CD4-positive, CD25-positive, alpha-beta regulatory T cell (primary cell): ENCODE measurements at regions not wholly inside any gene's neighbourhood (a gene's known extent, or its start where the extent isn't known, plus 50 kb on each side); places are given as distances from the start of the nearest gene placed in this dataset.

Experiments
- ATAC-seq, 2 donors: fragments of 150-1000 bp; cut with Tn5 transposase; one replicate each; pipeline ENCODE4 v1.10.0; 2021; ENCODE audit warnings: low read depth in 2 of 2, moderate number of reproducible peaks in 2 of 2, moderate library complexity in 1 of 2
- DNase-seq, 3 donors: peaks; one replicate each; pipeline versions ENCODE4 v3.0.0 to v3.0.0-alpha.2; 2012 to 2022; ENCODE audit warnings: mixed read lengths in 1 of 3
- H3K27ac ChIP-seq: one replicate; pipeline ENCODE4 v1.7.0; 2013; ENCODE audit warnings: mild to moderate bottlenecking, low read length; ENCODE audit not compliant: insufficient read depth, poor library complexity, severe bottlenecking
- H3K27me3 ChIP-seq: one replicate; pipeline ENCODE4 v1.7.0; 2013; ENCODE audit warnings: low read length; ENCODE audit not compliant: control insufficient read depth, insufficient read depth
- H3K36me3 ChIP-seq: one replicate; pipeline ENCODE4 v1.7.0; 2013; ENCODE audit warnings: mild to moderate bottlenecking, low read length, moderate library complexity; ENCODE audit not compliant: control insufficient read depth, insufficient read depth
- H3K4me1 ChIP-seq: 2 replicates; pipeline ENCODE4 v1.7.0; 2013; ENCODE audit warnings: mild to moderate bottlenecking, low read length; ENCODE audit not compliant: insufficient read depth, control insufficient read depth, poor library complexity, severe bottlenecking
- H3K4me3 ChIP-seq: one replicate; pipeline ENCODE4 v1.7.0; 2013; ENCODE audit warnings: low read depth, mild to moderate bottlenecking, low read length, moderate library complexity
- H3K9me3 ChIP-seq, 2 experiments: 1 replicate in 1 of 2; 2 replicates in 1 of 2; pipeline ENCODE4 v1.7.0; 2013; ENCODE audit warnings: low read length in 2 of 2, mild to moderate bottlenecking in 1 of 2, moderate library complexity in 1 of 2; ENCODE audit not compliant: control insufficient read depth in 2 of 2
- H3K27ac Mint-ChIP-seq, 3 donors: one replicate each; pipeline ENCODE4 v1.8.0; 2020 to 2022; ENCODE audit warnings: mild to moderate bottlenecking in 3 of 3, mixed read lengths in 3 of 3, moderate library complexity in 2 of 3
- H3K27me3 Mint-ChIP-seq: one replicate; pipeline ENCODE4 v1.8.0; 2022; ENCODE audit warnings: mild to moderate bottlenecking, mixed read lengths
- H3K36me3 Mint-ChIP-seq: one replicate; pipeline ENCODE4 v1.8.0; 2020; ENCODE audit warnings: mixed read lengths
- H3K4me1 Mint-ChIP-seq, 4 donors: one replicate each; pipeline ENCODE4 v1.8.0; 2020 to 2022; ENCODE audit warnings: mixed read lengths in 4 of 4, mild to moderate bottlenecking in 1 of 4
- H3K4me3 Mint-ChIP-seq, 4 donors: one replicate each; pipeline ENCODE4 v1.8.0; 2020 to 2022; ENCODE audit warnings: mild to moderate bottlenecking in 4 of 4, mixed read lengths in 4 of 4, moderate library complexity in 3 of 4
- H3K9me3 Mint-ChIP-seq, 7 donors: one replicate each; pipeline ENCODE4 v1.8.0; 2020 to 2022; ENCODE audit warnings: mixed read lengths in 7 of 7, mild to moderate bottlenecking in 3 of 7, moderate library complexity in 2 of 7

GRCh38 chr13:33721724-33722123 lies 96.2 kb upstream of the RFC3 start:
- peak overlapping the region in 2 of 3 donors; percentile 80 to 92 for H3K27ac Mint-ChIP-seq
- peaks cover 0 to 3% (median 0%) of the 10 kb centered on the region in 7 donors for H3K9me3 Mint-ChIP-seq
- H3K27me3 Mint-ChIP-seq: no peaks in the 10 kb centered on the region
- H3K4me1 Mint-ChIP-seq: peaks cover 15 to 26% (median 21%) of the 10 kb centered on the region in 4 donors
- H3K4me1 ChIP-seq: peaks cover 11% of the 10 kb centered on the region
- H3K4me3 ChIP-seq: no peak overlapping the region
- H3K27me3 ChIP-seq: no peaks in the 10 kb centered on the region
- peak overlapping the region in 1 of 4 donors; percentile 70 for H3K4me3 Mint-ChIP-seq
- H3K36me3 Mint-ChIP-seq: no peaks in the 10 kb centered on the region
- DNase-seq: no peak
- ATAC-seq: no peak
- no peaks in the 10 kb centered on the region for H3K9me3 ChIP-seq
- no peaks in the 10 kb centered on the region for H3K36me3 ChIP-seq
- H3K27ac ChIP-seq: no peak overlapping the region

DNA sequence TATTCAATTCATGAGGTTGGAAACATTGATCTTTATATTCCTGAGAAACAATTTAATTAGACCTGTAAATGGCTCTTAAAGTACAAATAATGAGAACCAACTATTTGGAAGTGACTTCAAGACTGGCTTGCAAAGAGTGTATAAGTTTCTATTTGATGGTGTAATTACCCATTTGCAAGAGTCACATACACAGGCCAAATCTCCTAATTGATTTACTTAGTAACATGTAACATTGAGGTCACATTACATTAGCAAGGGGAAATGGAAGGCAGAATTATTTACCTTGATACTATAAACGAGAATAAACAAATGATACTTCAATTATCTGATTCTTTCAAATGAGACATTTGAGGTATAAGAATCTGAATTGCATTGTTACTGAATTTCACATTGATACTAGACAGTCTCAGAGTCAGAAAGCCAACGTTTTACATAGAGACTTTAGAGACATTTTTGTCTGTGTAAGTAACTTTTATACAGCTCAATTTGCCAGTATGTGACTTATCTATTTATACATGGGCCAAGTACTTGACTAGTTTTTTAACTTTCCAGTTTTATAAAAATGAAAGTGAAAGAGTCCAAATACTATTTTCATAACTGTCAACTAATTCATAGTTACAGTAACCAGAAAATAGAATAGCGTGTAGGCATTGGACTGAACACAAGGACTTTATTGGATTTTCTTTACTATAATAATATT lies 95.6 kb upstream of the RFC3 start:
- Histone ChIP-seq H3K36me3 (no peaks in the 10 kb centered on the region), H3K27ac (peak overlapping the region; percentile 42), H3K4me1 (peaks cover 11% of the 10 kb centered on the region), H3K27me3 (no peaks in the 10 kb centered on the region), H3K4me3 (peak overlapping the region; percentile 60), H3K9me3 (no peaks in the 10 kb centered on the region)
- H3K9me3 Mint-ChIP-seq: peaks cover 0 to 2% (median 0%) of the 10 kb centered on the region in 7 donors
- H3K27ac Mint-ChIP-seq: peak overlapping the region; percentile 74 to 92 (median 80)
- DNase-seq (peak in 2 of 3 donors; percentile 3 to 42), ATAC-seq (no peak)
- no peaks in the 10 kb centered on the region for H3K36me3 Mint-ChIP-seq
- no peaks in the 10 kb centered on the region for H3K27me3 Mint-ChIP-seq
- H3K4me3 Mint-ChIP-seq: peak overlapping the region; percentile 4 to 37 (median 22)
- peaks cover 15 to 26% (median 21%) of the 10 kb centered on the region in 4 donors for H3K4me1 Mint-ChIP-seq

DNA sequence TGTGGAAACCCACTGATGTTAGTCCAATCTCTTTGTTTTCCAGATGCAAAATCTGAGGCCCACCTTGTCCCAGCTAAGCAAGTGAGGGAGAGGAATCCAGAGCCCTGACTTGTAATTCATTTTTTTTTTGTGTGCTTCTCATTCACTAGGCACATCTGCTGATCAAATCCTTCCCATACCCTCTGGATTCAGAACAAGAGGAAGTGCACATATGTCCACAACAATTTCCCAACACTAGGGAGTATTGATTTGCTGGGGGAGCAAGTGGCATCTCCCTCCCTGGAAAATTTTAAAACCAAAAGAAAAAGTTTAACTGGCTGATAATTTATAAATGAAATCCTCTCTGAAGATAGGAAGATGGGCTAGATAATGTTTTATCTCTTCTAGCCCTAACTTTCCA lies 94.6 kb upstream of the RFC3 start:
- Mint-ChIP-seq H3K4me1 (peaks cover 15 to 26% (median 21%) of the 10 kb centered on the region in 4 donors), H3K4me3 (peak overlapping the region in 1 of 4 donors; percentile 66), H3K9me3 (peaks cover 0 to 2% (median 0%) of the 10 kb centered on the region in 7 donors), H3K27me3 (no peaks in the 10 kb centered on the region), H3K27ac (peak overlapping the region in 2 of 3 donors; percentile 74 to 83), H3K36me3 (no peaks in the 10 kb centered on the region)
- DNase-seq (no peak), ATAC-seq (no peak)
- H3K36me3 ChIP-seq: no peaks in the 10 kb centered on the region
- no peaks in the 10 kb centered on the region for H3K27me3 ChIP-seq
- H3K27ac ChIP-seq: peak overlapping the region; percentile 42
- H3K4me3 ChIP-seq: no peak overlapping the region
- peaks cover 11% of the 10 kb centered on the region for H3K4me1 ChIP-seq
- no peaks in the 10 kb centered on the region for H3K9me3 ChIP-seq

- peaks cover 0 to 2% (median 0%) of the 10 kb centered on the region in 7 donors for H3K9me3 Mint-ChIP-seq
- peaks cover 11% of the 10 kb centered on the region for H3K4me1 ChIP-seq
- H3K27ac Mint-ChIP-seq: peak overlapping the region in 2 of 3 donors; percentile 74 to 83
- no peak overlapping the region for H3K27ac ChIP-seq
- no peaks in the 10 kb centered on the region for H3K27me3 Mint-ChIP-seq
- H3K4me3 ChIP-seq: no peak overlapping the region
- DNase-seq: peak; percentile 56 to 87 (median 71)
- H3K9me3 ChIP-seq: no peaks in the 10 kb centered on the region
- peak; percentile 80 to 88 for ATAC-seq
- no peaks in the 10 kb centered on the region for H3K27me3 ChIP-seq
- H3K36me3 Mint-ChIP-seq: no peaks in the 10 kb centered on the region
- H3K4me1 Mint-ChIP-seq: peaks cover 15 to 26% (median 21%) of the 10 kb centered on the region in 4 donors
- no peaks in the 10 kb centered on the region for H3K36me3 ChIP-seq
- peak overlapping the region in 2 of 4 donors; percentile 45 to 66 for H3K4me3 Mint-ChIP-seq
Observed at GRCh38 chr13:33723772-33724435, 94.0 kb upstream of the RFC3 start.

- Histone ChIP-seq H3K9me3 (no peaks in the 10 kb centered on the region), H3K36me3 (no peaks in the 10 kb centered on the region), H3K27me3 (no peaks in the 10 kb centered on the region), H3K27ac (no peak overlapping the region), H3K4me3 (no peak overlapping the region), H3K4me1 (peaks cover 11% of the 10 kb centered on the region)
- no peaks in the 10 kb centered on the region for H3K27me3 Mint-ChIP-seq
- ATAC-seq: no peak
- H3K27ac Mint-ChIP-seq: no peak overlapping the region
- no peaks in the 10 kb centered on the region for H3K9me3 Mint-ChIP-seq
- DNase-seq: no peak
- H3K4me3 Mint-ChIP-seq: no peak overlapping the region
- no peaks in the 10 kb centered on the region for H3K36me3 Mint-ChIP-seq
- H3K4me1 Mint-ChIP-seq: peaks cover 15 to 26% (median 20%) of the 10 kb centered on the region in 4 donors
Observed at GRCh38 chr13:33725340-33725739, 92.6 kb upstream of the RFC3 start.

DNA sequence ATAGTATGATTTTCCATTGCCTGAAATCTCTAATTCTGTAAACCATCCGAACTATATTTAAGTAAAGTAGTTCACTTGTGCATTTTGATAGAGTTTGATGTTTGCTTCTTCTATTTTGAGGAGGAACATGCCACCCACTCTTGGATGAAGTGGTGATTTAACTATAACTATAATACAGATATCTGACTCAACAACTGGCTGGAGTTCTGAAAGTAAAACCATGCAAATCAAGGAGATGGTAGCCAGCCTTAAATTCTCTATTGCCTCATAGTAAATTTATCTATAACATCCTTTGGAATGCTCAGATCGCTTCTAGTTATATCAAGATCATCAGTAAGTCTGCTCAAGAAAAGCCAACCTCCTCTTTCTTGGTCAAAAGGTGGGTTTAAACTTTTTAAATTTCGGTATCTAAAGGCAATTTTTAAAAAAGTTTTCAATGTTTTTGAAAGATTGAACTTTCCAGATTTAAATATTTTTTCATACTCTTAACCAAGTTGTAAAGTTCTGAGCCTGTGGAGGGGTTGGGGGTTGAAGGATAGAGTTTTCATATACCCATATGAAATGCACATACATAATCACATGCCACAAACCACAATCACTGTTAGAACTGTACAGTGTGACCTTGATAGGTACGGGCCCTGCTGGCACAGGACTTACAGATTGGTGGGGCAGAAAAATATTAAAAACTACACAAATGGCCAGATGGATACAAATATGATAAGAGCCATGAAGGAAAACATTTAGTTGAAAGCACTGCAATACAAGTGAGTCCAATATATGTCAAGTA lies 90.5 kb upstream of the RFC3 start:
- DNase-seq: no peak
- ATAC-seq: no peak
- Histone ChIP-seq H3K9me3 (no peaks in the 10 kb centered on the region), H3K36me3 (no peaks in the 10 kb centered on the region), H3K4me1 (peaks cover 11% of the 10 kb centered on the region), H3K4me3 (no peak overlapping the region), H3K27me3 (no peaks in the 10 kb centered on the region), H3K27ac (no peak overlapping the region)
- Mint-ChIP-seq H3K9me3 (no peaks in the 10 kb centered on the region), H3K4me3 (no peak overlapping the region), H3K27ac (no peak overlapping the region), H3K36me3 (no peaks in the 10 kb centered on the region), H3K4me1 (peaks cover 8 to 15% (median 12%) of the 10 kb centered on the region in 4 donors), H3K27me3 (no peaks in the 10 kb centered on the region)

DNA sequence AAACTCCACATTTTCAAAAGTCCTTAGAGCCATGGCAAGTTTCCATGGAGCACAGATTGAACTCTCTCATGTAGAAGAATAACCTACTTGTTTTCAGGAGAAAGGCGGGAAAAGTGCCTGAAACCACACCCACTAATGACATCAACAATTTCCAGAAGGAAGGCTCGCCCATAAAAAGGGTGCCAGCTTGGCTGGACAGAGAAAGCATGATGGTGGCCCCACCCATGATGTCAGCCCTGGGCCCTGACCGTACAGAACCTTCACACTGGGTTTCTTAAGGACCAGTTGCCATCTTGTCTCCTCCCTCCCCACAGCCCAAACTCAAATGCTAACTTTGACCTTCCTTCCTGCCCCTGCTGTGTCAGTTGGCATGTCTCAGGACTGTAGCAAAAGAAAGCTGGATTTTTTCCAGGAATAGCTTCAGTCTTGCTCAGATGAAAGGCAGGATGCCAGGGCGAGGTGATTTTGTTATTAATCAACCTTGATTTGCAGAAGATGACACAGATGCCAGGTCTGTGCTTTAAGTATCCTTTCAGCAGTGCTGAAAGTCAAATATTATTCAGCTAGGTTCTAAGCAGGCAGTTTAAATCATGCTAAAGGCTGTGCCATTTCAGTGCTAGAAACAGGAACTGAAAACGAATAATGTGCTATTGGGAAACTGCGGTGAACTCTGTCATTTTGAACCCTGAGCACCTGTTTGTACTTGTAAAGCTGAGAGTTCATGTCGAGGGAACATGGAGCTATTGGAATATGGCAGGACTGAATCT lies 89.5 kb upstream of the RFC3 start:
- no peak for DNase-seq
- H3K27me3 Mint-ChIP-seq: no peaks in the 10 kb centered on the region
- Histone ChIP-seq H3K4me3 (no peak overlapping the region), H3K4me1 (peaks cover 4% of the 10 kb centered on the region), H3K9me3 (no peaks in the 10 kb centered on the region), H3K36me3 (no peaks in the 10 kb centered on the region), H3K27ac (no peak overlapping the region), H3K27me3 (no peaks in the 10 kb centered on the region)
- no peak overlapping the region for H3K27ac Mint-ChIP-seq
- ATAC-seq: no peak
- H3K4me1 Mint-ChIP-seq: peaks cover 3 to 5% (median 5%) of the 10 kb centered on the region in 4 donors
- no peaks in the 10 kb centered on the region for H3K9me3 Mint-ChIP-seq
- no peaks in the 10 kb centered on the region for H3K36me3 Mint-ChIP-seq
- no peak overlapping the region for H3K4me3 Mint-ChIP-seq
